ENCODE measurements at regions not wholly inside any gene's neighbourhood (a gene's known extent, or its start where the extent isn't known, plus 50 kb on each side); places are given as distances from the start of the nearest gene placed in this dataset.

DNA sequence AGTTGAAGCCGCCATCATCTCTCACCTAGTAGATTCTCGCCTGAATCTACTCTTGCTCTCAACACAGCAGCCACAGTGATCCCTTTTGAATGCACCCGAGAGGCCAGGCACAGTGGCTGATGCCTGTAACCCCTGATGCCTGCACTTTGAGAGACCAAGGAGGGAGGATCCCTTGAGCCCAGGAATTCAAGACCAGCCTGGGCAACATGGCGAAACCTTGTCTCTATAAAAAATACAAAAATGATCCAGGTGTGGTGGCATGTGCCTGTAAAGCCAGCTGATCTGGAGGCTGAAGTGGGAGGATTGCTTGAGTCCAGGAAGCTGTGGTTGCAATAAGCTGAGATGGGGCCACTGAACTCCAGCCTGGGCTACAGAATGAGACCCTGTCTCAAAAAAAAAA, 60.3 kb upstream of the EML4 start:
- in situ Hi-C loops (cut with HindIII; ENCODE audit: extremely low pct_ligation_motif_present, low pct_unique_long_range_greater_than_20kb), result no loop called here
- H3K27me3 ChIP-seq (ENCODE audit: control insufficient read depth in 1 of 2, insufficient read depth in 2 of 2, low read length in 2 of 2), result no peaks in the 10 kb centered on the region
- peaks cover 95% of the 10 kb centered on the region for H3K4me1 ChIP-seq (ENCODE audit: insufficient read depth, low read length)
- FAIRE-seq (no peak), DNase-seq (ENCODE audit: low spot score) (no peak), ATAC-seq (no peak)
- no peak overlapping the region for H3K4me3 ChIP-seq (replicated peaks in 1 of 3; ENCODE audit: insufficient read depth in 1 of 3, low read depth in 2 of 3, low read length in 3 of 3)
- no TSS peak for BruUV-seq (replicated peaks)
- no peaks in the 10 kb centered on the region for H3K9me3 ChIP-seq (ENCODE audit: low read length)
- intact Hi-C loops (cut with micrococcal nuclease; ENCODE audit: unreplicated experiment), result no loop called here
- no peak overlapping the region for H2AFZ ChIP-seq (ENCODE audit: low read length)
- H3K36me3 ChIP-seq (replicated peaks in 1 of 2; ENCODE audit: control insufficient read depth in 1 of 2, insufficient read depth in 2 of 2, low read length in 2 of 2), result no peaks in the 10 kb centered on the region
- ChIA-PET POLR2A (interaction anchor here (1.2 kb wide), 1 partner anchor 19 kb away, joined by 3 read pairs; no protein-coding TSS in a partner anchor), CTCF (ENCODE audit: low intra/inter-chr PET ratio, low total read pairs) (no interaction called here)
- WGBS (ENCODE audit: low lambda C conversion rate), result 98% methylated on average over 4 of the region's 4 CpGs
- no peak overlapping the region for H3K9ac ChIP-seq (ENCODE audit: insufficient read depth, low read depth, low read length)
- no peaks in the 10 kb centered on the region for H4K20me1 ChIP-seq (ENCODE audit: insufficient read depth, low read length)
- no peak overlapping the region for H3K4me2 ChIP-seq (ENCODE audit: low read depth, low read length)
- no peak overlapping the region for H3K27ac ChIP-seq (ENCODE audit: extremely low read length, insufficient read depth, low read length)
- peaks cover 18% of the 10 kb centered on the region for H3K79me2 ChIP-seq (ENCODE audit: insufficient read depth, low read length)
- TF ChIP-seq, protein P1, sequence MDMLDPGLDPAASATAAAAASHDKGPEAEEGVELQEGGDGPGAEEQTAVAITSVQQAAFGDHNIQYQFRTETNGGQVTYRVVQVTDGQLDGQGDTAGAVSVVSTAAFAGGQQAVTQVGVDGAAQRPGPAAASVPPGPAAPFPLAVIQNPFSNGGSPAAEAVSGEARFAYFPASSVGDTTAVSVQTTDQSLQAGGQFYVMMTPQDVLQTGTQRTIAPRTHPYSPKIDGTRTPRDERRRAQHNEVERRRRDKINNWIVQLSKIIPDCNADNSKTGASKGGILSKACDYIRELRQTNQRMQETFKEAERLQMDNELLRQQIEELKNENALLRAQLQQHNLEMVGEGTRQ (IDR thresholded peaks at IDR 0.05; ENCODE audit: low read depth, low read length), result no peak
- TF ChIP-seq, protein P1 (CRISPR knock-in tag; IDR thresholded peaks at IDR 0.05; ENCODE audit: borderline replicate concordance), result no peak
- TF ChIP-seq NR2F2 (IDR thresholded peaks at IDR 0.05; ENCODE audit: borderline replicate concordance, low read depth) (no peak), MBNL3 (CRISPR knock-in tag; conservative IDR thresholded peaks at IDR 0.05) (no peak), CENPBD1 (CRISPR knock-in tag; IDR thresholded peaks at IDR 0.05; ENCODE audit: borderline replicate concordance, low read depth) (no peak), ZNF275 (CRISPR knock-in tag; IDR thresholded peaks at IDR 0.05; ENCODE audit: borderline replicate concordance) (no peak), ZNF790 (CRISPR knock-in tag; IDR thresholded peaks at IDR 0.05; ENCODE audit: borderline replicate concordance) (no peak)
- TF ChIP-seq, protein P2, sequence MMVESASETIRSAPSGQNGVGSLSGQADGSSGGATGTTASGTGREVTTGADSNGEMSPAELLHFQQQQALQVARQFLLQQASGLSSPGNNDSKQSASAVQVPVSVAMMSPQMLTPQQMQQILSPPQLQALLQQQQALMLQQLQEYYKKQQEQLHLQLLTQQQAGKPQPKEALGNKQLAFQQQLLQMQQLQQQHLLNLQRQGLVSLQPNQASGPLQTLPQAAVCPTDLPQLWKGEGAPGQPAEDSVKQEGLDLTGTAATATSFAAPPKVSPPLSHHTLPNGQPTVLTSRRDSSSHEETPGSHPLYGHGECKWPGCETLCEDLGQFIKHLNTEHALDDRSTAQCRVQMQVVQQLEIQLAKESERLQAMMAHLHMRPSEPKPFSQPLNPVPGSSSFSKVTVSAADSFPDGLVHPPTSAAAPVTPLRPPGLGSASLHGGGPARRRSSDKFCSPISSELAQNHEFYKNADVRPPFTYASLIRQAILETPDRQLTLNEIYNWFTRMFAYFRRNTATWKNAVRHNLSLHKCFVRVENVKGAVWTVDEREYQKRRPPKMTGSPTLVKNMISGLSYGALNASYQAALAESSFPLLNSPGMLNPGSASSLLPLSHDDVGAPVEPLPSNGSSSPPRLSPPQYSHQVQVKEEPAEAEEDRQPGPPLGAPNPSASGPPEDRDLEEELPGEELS (CRISPR knock-in tag; IDR thresholded peaks at IDR 0.05), result no peak
- TF ChIP-seq, protein P3, sequence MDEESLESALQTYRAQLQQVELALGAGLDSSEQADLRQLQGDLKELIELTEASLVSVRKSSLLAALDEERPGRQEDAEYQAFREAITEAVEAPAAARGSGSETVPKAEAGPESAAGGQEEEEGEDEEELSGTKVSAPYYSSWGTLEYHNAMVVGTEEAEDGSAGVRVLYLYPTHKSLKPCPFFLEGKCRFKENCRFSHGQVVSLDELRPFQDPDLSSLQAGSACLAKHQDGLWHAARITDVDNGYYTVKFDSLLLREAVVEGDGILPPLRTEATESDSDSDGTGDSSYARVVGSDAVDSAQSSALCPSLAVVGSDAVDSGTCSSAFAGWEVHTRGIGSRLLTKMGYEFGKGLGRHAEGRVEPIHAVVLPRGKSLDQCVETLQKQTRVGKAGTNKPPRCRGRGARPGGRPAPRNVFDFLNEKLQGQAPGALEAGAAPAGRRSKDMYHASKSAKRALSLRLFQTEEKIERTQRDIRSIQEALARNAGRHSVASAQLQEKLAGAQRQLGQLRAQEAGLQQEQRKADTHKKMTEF (CRISPR knock-in tag; IDR thresholded peaks at IDR 0.05), result no peak
- TF ChIP-seq, protein P4, sequence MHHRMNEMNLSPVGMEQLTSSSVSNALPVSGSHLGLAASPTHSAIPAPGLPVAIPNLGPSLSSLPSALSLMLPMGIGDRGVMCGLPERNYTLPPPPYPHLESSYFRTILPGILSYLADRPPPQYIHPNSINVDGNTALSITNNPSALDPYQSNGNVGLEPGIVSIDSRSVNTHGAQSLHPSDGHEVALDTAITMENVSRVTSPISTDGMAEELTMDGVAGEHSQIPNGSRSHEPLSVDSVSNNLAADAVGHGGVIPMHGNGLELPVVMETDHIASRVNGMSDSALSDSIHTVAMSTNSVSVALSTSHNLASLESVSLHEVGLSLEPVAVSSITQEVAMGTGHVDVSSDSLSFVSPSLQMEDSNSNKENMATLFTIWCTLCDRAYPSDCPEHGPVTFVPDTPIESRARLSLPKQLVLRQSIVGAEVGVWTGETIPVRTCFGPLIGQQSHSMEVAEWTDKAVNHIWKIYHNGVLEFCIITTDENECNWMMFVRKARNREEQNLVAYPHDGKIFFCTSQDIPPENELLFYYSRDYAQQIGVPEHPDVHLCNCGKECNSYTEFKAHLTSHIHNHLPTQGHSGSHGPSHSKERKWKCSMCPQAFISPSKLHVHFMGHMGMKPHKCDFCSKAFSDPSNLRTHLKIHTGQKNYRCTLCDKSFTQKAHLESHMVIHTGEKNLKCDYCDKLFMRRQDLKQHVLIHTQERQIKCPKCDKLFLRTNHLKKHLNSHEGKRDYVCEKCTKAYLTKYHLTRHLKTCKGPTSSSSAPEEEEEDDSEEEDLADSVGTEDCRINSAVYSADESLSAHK (CRISPR knock-in tag; IDR thresholded peaks at IDR 0.05; ENCODE audit: borderline replicate concordance), result no peak
- TF ChIP-seq, protein P5, sequence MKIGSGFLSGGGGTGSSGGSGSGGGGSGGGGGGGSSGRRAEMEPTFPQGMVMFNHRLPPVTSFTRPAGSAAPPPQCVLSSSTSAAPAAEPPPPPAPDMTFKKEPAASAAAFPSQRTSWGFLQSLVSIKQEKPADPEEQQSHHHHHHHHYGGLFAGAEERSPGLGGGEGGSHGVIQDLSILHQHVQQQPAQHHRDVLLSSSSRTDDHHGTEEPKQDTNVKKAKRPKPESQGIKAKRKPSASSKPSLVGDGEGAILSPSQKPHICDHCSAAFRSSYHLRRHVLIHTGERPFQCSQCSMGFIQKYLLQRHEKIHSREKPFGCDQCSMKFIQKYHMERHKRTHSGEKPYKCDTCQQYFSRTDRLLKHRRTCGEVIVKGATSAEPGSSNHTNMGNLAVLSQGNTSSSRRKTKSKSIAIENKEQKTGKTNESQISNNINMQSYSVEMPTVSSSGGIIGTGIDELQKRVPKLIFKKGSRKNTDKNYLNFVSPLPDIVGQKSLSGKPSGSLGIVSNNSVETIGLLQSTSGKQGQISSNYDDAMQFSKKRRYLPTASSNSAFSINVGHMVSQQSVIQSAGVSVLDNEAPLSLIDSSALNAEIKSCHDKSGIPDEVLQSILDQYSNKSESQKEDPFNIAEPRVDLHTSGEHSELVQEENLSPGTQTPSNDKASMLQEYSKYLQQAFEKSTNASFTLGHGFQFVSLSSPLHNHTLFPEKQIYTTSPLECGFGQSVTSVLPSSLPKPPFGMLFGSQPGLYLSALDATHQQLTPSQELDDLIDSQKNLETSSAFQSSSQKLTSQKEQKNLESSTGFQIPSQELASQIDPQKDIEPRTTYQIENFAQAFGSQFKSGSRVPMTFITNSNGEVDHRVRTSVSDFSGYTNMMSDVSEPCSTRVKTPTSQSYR (CRISPR knock-in tag; IDR thresholded peaks at IDR 0.05; ENCODE audit: borderline replicate concordance), result no peak

Measured in HepG2 (cell line).